GM12865 (cell line): ENCODE measurements at regions not wholly inside any gene's neighbourhood (a gene's known extent, or its start where the extent isn't known, plus 50 kb on each side); places are given as distances from the start of the nearest gene placed in this dataset.
"Not testable (repeated sequence)": the region's sequence is repeated elsewhere in the genome, so short reads cannot be mapped to it uniquely, and the experiment has no call there.

Experiments
- DNase-seq: peaks from one replicate; pipeline ENCODE4 v3.0.0; 2010; ENCODE audit warnings: low read depth
- H3K4me3 ChIP-seq: 2 replicates; pipeline ENCODE4 v1.5.1; 2011; ENCODE audit warnings: mild to moderate bottlenecking, low read depth, low read length, control low read depth
- TF ChIP-seq, protein P1 (sequence below): IDR thresholded peaks from 2 replicates; pipeline ENCODE4 v1.5.1; 2011; ENCODE audit warnings: low read length, control low read depth, low read depth, inconsistent platforms; ENCODE audit not compliant: insufficient read depth; ENCODE audit errors: missing control alignments

DNA sequence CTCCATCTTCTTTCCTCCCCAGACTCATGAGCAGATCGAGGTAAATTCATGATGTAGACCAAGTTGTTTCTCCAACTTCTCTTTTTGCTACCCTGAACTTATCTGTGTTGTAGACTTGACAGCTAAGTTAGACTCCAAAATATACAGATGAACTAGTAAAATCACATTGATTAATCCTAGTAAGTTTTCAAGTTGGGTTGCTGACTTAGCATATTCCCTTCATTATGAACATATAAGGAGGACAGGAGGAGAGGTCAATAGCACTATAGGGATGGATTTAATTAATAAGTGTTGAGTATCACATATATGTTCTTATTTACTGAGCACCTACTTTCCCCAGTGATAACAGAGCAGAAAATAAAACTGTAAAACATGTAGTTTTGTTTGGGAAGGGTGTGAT, 227.3 kb downstream of the TINAG start:
- TF ChIP-seq, protein P1, sequence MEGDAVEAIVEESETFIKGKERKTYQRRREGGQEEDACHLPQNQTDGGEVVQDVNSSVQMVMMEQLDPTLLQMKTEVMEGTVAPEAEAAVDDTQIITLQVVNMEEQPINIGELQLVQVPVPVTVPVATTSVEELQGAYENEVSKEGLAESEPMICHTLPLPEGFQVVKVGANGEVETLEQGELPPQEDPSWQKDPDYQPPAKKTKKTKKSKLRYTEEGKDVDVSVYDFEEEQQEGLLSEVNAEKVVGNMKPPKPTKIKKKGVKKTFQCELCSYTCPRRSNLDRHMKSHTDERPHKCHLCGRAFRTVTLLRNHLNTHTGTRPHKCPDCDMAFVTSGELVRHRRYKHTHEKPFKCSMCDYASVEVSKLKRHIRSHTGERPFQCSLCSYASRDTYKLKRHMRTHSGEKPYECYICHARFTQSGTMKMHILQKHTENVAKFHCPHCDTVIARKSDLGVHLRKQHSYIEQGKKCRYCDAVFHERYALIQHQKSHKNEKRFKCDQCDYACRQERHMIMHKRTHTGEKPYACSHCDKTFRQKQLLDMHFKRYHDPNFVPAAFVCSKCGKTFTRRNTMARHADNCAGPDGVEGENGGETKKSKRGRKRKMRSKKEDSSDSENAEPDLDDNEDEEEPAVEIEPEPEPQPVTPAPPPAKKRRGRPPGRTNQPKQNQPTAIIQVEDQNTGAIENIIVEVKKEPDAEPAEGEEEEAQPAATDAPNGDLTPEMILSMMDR, result no peak
- H3K4me3 ChIP-seq, result no peak overlapping the region
- DNase-seq, result no peak

- TF ChIP-seq, protein P1, result no peak
- no peak for DNase-seq
- H3K4me3 ChIP-seq, result no peak overlapping the region
Measured at GRCh38 chr6:54541541-54541940, 233.3 kb downstream of the TINAG start.

DNA sequence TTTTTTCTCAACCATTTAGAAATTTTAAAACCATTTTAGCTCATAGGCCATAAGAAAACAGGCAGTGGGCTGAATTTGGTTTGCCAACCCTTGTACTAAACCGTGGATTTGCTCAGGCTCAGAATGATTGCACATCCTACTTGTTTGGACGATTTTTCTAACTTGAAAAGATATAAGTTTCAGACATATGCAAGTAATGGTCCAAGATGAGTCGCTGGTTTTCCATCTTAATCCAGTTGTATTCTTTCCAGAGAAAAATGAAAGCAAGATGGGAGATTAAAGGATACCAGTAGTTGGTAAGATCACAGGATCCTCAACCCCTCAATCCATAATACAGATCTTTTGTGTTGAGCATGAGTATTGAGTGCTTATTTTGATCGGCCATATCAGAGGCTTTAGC, 250.9 kb downstream of the TINAG start:
- H3K4me3 ChIP-seq, result no peak overlapping the region
- no peak for DNase-seq
- TF ChIP-seq, protein P1, result no peak

DNA sequence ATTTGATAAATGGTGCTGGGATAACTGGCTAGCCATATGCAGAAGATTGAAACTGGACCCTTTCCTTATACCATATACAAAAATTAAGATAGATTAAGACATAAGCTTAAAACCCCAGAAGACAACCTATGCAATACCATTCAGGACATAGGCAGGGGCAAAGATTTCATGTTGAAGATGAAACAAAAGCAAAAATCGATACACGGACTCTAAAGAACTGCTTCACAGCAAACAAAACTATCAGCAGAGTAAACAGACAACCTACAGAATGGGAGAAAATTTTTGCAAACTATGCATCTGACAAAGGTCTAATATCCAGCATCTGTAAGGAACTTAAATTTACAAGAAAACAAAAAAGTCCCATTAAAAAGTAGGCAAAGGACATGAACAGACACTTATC, 255.9 kb downstream of the TINAG start:
- not testable (repeated sequence) for DNase-seq, H3K4me3 ChIP-seq

DNA sequence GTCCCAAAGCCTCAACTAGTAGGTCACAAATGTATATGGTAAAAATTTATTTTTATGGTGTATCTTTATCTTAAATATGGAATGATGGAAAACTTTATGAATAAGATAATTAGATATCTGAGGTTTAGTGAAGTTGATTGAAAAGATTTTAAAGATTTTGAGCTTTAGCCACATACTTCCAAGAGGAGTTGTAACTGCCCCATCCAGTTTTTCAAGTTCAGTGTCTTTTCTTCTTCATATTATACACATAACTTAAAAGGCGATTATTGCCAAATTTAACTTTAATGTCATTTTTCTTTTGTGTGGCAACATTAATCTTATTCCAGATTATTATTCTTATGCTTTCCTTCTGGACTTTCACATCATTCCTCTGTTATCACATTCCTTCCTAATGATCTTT, 266.4 kb downstream of the TINAG start:
- no peak overlapping the region for H3K4me3 ChIP-seq
- DNase-seq, result no peak
- TF ChIP-seq, protein P1, result no peak

DNA sequence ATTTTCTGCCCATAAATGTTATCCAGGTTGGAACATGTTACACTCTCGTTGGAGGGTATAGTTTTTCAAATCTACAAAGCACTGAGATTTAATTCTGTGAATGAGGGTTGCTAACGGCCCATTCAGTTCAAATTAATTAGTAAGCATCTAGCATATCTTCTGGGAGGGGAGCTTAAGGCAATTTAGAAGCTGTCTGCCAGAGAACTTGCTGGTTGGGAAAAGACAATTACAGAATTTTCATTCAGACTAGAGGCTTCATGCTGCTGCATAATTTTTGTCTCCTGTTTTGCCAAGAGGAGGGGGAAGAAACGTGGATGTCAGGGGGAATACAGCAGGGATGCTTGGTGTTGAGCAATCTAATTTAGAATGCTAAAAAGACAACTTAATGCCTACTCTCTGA, 268.3 kb upstream of the FAM83B start:
- no peak overlapping the region for H3K4me3 ChIP-seq
- TF ChIP-seq, protein P1, result no peak

GRCh38 chr6:54579011-54579410, 267.6 kb upstream of the FAM83B start:
- no peak overlapping the region for H3K4me3 ChIP-seq
- TF ChIP-seq, protein P1, result no peak
- DNase-seq, result no peak

More for the DNA sequence above, 268.3 kb upstream of the FAM83B start:
- DNase-seq, result no peak
